Activated T-cell treated with anti-CD3 and anti-CD28 coated beads, Interleukin-2, amount 50 U/mL, for 1 hour (primary cell): ENCODE measurements at regions not wholly inside any gene's neighbourhood (a gene's known extent, or its start where the extent isn't known, plus 50 kb on each side); places are given as distances from the start of the nearest gene placed in this dataset.
"Not testable (repeated sequence)": the region's sequence is repeated elsewhere in the genome, so short reads cannot be mapped to it uniquely, and the experiment has no call there.

Experiments
- DNase-seq: peaks from one replicate; pipeline ENCODE4 v3.0.0-alpha.2; 2020

- no peak for DNase-seq
These were observed 63.8 kb downstream of the TNFAIP2 start for GRCh38 chr14:103186909-103187586.

- DNase-seq, result no peak
These were observed 64.7 kb downstream of the TNFAIP2 start for GRCh38 chr14:103187911-103188310.

- DNase-seq, result peak; percentile 30
These were observed 65.7 kb downstream of the TNFAIP2 start for GRCh38 chr14:103188810-103189480.

DNA sequence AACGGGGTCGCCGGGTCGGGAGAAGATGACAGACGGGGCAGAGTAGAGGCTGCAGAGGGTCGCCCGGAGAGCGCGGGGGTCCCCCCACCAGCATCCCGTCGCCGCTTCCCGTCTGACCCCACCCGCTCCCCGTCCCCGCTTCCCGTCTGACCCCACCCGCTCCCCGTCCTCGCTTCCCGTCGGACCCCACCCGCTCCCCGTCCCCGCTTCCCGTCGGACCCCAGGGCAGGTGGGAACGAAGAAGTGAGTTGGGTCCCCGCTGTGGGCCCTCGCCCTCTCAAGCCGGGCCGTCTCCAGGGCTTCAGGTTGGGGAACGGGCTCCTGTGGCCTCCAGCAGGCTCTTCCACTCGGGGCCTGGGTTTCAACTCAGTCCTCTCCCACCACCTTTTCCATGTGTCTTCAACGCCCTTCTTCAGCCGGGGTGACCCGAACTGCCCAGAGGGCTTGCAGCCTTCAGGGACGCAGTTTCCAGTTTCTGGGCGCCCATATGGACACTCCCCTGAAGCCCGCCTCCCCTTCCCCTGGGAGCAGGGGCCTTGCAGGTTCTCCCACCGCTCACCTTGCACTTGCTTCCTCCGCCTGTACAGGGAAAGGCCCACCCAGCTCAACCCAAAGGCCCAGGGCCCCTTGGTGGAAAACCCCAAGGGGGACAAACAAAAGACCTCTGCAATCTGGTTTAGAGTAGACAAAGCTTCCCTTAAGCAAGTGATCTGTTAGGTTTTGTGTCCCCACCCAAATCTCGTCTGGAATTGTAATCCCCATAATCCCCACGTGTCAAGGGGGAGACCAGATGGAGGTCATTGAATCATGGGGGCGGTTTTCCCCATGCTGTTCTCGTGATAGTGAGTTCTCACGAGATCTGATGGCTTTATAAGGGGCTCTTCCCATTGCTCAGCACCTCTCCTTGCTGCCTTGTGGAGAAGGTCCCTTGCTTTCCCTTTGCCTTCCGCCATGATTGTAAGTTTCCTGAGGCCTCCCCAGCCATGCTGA is 66.5 kb downstream of the TNFAIP2 start:
- no peak for DNase-seq

DNA sequence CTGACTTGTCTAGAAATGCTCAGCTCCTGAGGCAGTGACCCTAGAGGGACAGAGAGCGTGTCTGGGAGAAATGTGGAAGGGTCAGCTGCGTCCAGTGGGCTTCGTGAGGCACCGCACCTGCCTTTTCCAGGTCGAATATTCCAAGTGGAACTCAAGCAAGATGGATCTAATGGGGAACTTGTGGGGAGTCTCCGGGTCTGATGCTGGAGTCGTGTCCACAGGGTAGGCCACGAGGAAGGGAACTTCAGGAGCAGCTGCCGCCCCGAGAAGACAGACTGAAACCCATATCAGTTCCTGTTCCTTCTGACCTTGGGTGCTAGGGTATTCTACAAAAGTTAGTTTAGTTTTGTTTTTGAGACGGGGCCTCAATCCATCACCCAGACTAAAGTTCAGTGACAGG is 67.5 kb downstream of the TNFAIP2 start:
- no peak for DNase-seq

DNA sequence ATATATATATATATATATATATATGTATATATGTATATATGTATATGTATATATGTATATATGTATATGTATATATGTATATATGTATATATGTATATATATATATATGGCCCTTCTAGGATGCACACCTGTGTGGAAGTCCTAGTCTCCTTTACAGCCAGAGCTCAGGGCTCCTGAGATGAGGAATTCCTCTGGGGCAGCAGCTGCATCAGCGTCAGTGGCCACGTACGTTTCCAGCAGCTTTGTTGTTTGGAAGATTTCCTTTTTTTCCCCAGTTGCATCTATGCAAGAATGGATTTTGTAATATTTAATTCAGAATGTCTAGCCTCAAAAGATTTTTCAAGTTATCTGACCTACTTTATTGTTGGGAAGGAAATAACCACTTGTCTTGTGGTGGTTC is 68.6 kb downstream of the TNFAIP2 start:
- no peak for DNase-seq

DNA sequence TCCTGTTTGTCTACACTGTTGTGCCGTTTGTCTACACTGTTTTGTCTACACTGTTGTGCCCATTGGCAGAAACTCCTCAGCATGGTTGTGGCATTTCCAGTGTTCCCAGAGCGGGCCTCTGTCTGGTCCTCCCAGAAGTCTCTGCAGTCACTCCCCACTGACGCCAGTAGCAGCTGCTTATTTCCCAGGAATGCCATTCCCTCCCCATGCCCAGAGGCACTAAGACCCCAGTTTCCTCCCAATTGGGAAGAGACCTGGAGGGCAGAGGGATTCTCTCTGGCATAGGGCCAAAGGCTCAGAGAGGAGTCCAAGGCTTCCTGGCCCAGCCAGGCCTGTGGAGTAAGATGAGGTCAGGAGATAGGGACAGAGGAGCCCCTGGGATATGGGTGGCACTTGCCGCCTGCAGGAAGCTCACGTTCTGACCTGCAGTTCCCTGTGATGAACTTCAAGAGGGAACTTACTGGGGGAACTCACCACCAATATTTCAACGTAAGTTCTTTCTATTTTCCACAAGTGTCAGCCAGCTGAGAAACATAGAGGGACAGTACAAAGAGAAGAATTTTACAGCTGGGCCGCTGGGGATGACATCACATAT is 69.1 kb downstream of the TNFAIP2 start:
- DNase-seq, result no peak

DNA sequence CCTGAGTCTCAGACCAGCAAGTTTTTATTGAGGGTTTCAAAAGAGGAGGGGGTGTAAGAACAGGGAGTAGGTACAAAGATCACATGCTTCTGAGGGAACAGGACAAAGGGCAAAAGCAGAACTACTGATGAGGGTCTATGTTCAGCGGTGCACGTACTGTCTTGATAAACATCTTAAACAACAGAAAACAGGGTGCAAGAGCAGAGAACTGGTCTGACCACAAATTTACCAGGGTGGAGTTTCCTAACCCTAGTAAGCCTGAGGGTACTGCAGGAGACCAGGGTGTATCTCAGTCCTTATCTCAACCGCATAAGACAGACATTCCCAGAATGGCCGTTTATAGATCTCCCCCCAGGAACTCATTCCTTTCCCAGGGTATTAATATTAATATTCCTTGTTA is 69.6 kb downstream of the TNFAIP2 start:
- DNase-seq, result not testable (repeated sequence)

DNA sequence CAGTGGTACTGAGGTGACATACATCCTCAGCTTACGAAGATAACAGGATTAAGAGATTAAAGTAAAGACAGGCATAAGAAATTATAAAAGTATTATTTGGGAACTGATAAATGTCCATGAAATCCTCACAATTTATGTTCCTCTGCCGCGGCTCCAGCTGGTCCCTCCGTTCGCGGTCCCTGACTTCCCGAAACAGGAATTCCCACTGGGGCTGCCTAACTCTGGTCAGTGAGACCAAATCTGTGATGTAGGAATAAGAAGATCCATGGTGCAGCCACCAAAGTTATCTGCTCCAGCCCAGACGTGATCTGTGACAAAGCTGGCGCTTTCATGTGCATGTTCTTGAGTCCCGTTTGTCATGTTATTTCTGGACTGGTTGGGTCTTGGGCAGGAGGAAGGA is 70.2 kb downstream of the TNFAIP2 start:
- not testable (repeated sequence) for DNase-seq

DNA sequence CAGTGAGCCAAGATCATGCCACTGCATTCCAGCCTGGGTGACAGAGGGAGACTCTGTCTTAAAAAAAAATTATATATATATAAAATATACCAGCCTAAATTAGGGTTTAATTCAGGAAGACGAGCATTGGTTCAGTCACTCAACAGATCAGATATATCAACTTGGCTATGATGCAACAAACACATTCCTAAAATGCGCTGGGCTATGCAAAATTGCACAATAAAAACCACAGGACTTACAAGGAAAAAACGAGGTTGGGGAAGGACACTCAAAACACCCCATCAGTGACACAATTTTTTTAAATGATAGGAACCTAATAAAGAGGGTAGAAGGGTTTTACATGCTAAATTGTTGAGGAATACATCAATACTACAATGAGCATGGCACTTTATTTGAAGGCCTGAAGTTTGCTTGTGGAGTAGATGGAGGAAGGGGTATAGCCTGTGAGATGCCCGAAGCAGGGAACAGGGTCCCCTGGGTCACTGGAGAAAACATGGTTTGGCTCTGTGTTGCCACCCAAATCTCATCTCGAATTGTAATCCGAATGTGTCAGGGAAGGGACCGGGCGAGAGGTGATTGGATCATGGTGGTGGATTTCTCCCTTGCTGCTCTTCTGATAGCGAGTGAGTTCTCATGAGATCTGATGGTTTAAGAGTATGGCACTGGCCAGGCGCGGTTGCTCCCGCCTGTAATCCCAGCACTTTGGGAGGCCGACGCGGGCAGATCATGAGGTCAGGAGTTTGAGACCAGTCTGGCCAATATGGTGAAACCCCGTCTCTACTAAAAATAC is 71.2 kb downstream of the TNFAIP2 start:
- DNase-seq, result no peak

DNA sequence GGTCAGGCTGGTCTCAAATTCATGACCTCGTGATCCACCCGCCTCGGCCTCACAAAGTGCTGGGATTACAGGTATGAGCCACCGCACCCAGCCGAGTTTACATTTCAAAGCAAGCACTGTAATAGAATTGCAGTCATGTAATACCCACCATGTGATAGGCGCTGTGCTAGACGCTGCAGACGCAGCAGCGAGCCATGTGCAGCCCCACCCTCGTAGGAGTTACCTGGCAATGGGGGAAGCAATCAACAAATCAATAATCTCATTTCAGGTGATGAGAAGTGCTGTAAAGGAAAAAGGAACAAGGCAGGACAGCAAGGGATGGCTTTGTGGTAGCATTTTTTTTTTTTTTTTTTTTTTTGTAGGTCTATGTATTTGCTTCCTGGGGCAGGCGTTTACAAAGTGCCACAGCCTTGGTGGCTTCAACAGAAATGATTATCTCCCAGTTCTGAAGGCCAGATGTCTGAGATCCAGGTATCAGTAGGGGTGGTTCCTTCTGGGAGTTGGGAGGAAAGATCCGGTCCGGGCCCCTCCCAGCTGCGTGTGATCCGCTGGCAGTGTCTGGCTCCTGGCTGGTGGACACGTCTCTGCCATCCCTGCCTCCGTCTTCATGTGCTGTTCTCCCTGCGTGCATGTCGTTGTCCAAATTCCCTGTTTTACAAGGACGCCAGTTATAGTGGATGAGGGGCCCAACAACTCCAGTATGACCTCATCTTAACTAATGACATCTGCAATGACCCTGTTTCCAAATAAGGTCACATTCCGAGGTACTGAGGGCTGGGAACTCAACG is 72.8 kb downstream of the TNFAIP2 start:
- no peak for DNase-seq

DNA sequence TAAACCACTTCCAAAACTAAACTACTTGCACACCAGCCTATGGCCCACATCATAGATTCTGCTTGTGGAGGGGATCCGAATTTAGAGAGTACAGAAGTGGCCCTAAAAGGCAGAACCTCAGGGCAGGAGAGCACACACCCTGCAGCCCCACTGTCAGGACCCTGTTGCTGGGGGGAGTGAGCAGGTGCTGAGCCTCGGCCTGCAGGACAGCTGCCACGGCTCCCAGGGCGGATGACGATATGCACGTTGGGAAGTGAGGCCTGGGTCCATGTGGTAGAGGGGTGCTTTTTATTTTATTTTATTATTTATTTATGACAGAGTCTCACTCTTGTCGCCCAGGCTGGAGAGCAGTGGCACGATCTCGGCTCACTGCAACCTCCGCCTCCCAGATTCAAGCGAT is 73.5 kb downstream of the TNFAIP2 start:
- no peak for DNase-seq

DNA sequence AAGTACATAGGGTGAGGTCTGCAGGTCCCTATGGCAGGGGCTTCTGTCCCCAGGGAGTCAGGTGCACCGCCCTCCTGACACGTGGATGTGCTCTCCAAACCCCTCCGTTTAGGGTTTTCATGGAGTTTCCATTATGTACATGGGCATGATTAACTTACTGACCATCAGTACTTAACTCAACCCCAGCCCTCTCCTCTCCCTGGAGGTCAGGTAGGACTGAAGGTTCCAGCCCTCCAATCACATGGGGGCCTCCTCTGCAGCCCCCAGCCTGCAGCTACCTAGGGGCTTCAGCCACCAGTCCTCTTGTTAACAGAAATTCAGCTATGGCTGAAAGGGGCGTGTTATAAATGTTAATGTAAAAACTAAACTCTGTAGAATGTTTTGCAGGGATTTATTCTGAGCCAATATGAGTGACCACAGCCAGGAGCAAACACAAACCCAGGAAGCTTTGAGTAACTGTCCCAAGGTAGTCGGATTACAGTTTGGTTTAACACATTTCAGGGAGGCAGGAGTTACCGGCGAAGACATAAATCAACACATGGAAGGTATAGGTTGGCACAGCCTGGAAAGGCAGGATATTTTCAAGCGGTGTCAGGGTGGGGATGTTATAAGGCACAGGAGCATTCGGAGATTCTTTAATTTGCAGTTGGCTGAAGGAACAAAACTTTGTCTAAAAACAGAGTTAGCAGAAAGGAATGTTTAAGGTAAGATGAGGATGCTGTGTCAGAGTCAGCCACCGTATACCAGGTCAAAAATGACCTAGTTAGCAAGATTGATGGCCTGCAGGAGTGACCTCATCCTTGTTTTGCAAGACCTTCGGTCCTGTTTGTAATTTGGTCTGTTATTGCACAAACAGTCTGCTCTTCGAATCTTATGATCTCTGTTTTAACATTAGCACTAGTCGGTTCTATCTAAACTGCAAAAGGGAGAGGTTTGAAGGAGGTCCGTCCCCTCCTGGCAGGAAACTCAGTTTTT is 75.2 kb downstream of the TNFAIP2 start:
- DNase-seq, result no peak

DNA sequence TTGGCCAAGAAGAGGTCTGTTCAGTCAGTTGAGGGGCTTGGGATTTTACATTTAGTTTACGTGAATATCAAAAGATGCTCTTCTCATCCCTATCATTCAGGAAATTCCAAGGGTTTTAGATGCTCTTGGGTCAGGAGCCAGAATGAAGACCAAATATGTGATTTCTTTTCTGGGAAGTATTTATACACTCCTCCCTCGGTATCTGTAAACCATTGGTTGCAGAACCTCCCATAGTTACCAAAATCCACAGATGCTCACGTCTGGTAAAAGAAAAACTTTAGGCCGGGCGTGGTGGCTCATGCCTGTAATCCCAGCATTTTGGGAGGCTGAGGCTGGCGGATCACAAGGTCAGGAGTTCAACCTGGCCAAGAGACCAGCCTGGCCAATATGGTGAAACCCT is 75.9 kb downstream of the TNFAIP2 start:
- DNase-seq, result no peak

- no peak for DNase-seq
These were observed 78.5 kb downstream of the TNFAIP2 start for GRCh38 chr14:103201801-103202200.

DNA sequence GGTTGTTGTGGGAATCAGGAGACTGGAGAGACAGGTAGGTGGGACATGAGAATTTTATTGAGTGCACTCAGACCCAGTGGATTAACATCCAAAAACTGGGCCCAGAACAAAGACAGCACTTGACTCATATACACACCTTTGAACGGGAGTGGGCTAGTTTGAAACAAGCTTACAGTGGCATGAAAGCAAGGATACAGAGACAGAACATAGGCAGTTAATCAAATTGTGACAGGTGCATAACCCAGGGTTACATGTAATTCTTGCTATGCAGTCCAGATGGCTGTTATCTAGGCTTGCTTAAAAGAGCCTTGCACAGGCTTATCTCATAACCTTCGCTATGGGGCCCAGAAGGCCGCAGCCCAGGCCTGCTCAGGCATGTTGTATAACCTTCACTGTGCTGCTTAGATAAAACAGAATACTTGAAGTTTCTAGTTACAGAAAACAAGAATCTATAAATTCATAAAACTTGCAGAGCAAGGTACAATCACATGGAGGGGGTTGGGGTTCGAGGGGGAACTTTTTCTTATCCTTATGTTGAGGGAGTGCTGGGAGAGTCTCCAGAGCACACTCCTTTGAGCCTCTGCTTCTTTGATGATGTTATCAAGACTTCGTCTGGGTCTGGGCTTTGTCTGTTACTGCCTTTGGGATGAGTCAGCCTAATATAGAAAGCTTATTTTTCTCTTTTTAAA is 81.7 kb downstream of the TNFAIP2 start:
- no peak for DNase-seq

GRCh38 chr14:103205541-103205906 is 82.3 kb downstream of the TNFAIP2 start:
- DNase-seq, result no peak

DNA sequence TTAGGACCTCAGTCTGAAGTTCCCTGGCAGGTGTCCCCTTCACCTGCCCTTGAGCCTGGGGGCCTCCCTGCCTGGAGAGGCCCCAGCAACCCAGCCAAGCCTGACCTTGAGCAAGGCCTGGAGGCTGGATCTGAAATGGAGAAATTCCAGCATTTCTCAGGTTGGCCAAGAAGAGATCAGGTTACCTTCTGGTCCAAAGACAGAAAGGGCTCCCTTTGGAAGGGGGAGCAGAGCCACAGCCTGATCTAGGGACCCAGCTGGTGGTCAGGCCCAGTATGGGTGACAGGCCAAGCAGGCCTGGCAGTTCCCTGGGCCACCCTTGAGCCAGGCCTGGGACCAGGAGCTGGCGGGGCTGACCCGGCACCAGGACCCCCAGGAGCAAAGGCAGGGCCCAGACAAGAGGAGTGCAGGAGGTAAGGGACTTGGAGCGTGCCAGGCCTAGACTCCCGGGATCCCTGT is 82.8 kb downstream of the TNFAIP2 start:
- DNase-seq, result no peak

- no peak for DNase-seq
These were observed 83.7 kb downstream of the TNFAIP2 start for GRCh38 chr14:103206836-103207387.
